HG02798 (cell line): ENCODE measurements at regions not wholly inside any gene's neighbourhood (a gene's known extent, or its start where the extent isn't known, plus 50 kb on each side); places are given as distances from the start of the nearest gene placed in this dataset.
"Not testable (repeated sequence)": the region's sequence is repeated elsewhere in the genome, so short reads cannot be mapped to it uniquely, and the experiment has no call there.

Source experiments
- ATAC-seq: cut with Tn5 transposase; IDR thresholded peaks from one replicate; pipeline ENCODE4 v1.9.1; 2021; ENCODE audit warnings: mild to moderate bottlenecking; ENCODE audit not compliant: unreplicated experiment, poor library complexity

DNA sequence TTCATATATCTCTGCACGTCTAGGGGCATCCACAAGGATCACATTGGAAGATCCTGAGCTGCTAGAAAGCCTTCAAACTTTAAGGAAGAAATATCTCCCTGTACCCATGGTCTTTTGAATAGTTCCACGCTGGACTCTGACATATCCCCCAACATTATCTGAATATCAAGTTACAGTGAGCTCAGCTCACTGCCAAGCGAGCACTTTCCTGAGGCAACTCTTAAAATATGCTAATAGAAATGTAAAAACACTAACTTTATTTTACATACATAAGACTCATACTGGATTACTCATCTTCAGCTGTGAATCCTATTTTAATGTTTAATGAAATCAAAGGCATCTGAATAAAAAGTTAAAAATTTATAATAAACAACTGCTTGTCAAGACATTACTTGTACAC is 420.2 kb upstream of the CCDC54 start:
- ATAC-seq = no peak

DNA sequence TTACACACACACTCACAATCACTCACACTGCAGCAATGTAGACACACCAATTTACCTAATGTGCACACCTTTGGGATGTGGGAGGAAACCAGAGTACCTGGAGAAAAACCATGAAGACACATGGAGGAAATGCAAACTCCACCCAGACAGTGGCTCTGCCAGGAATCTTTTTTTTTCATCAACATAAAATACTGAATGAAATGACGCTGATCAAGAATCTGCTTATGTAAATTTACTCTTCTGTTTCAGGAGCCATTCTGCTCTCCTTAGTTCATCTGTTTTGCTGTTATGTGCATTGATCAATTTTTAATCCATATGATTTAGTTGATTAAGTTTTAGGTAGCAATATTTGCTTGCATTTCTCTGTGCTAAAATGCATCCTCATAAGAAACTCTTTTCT is 414.2 kb upstream of the CCDC54 start:
- no peak for ATAC-seq

DNA sequence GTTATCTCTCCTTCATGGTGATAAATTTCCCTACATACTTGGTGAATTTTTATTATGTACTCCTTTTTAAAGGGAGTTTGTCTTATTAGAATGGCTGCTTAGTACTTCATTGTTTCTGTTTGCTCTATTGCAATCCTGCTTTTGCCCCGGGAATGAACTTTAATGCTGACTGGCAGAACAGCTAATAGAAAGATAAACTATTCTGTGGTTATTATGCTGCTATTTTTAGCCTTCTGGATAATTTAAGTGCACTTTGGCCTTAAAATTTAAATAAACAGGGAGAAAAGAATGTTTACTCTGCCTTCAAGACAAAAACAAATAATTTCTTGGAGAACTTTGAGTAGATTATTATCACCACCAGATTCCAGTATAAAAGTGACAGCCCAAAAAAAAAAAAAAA is 413.8 kb upstream of the CCDC54 start:
- no peak for ATAC-seq

DNA sequence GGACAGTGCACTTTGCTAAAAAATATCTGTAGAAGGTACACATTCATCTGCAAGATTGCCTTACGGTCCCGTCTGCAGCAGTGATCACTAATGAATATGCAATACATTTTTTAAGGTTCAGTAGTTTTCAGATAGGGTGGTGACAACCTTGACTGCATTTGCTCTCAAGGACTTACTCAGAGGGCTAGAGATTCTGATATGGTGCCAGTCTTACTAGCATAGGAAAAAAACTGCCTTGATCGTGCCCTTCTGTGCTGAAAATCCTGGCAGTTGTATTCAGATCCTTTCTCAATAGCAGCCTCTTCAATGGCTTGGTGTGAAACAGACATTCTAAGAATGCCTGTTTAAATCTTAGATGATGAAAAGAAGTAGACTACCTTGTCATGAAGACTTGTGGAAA is 411.9 kb upstream of the CCDC54 start:
- ATAC-seq = no peak

DNA sequence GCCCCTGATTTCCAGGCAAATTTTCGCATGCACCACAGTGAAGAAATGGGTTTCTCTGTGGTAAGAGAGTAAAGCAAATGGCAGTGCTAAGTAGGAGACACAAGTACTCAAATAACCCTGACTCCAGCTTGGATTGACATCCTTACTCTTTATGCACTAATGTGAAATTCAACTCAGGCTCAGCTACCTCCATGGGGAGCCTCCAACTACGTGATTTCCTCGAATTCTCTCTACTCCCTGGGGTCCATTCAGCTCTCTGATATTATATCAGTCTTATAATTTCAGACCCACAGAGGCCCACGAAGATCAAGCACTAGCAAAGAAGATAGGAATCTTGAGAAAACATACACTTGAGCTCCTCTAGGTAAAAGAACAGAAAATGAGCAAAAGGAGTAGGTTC is 407.6 kb upstream of the CCDC54 start:
- no peak for ATAC-seq

DNA sequence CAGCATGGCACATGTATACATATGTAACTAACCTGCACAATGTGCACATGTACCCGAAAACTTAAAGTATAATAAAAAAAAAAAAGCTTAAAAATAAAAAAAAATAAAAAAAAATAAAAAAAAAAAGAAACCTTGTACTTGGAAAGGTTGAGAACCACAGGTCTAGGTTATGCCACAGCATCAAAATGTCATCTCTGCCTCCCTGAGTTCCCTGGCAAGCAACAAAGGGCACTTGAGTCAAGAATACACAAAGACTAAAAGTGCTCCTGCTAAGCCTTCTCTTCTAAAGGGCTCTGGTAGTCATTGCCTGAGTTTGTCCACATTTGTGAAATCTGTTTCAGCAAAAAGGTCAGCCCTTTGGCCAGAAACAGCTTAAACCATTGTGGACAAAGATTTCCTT is 395.8 kb upstream of the CCDC54 start:
- ATAC-seq = no peak

DNA sequence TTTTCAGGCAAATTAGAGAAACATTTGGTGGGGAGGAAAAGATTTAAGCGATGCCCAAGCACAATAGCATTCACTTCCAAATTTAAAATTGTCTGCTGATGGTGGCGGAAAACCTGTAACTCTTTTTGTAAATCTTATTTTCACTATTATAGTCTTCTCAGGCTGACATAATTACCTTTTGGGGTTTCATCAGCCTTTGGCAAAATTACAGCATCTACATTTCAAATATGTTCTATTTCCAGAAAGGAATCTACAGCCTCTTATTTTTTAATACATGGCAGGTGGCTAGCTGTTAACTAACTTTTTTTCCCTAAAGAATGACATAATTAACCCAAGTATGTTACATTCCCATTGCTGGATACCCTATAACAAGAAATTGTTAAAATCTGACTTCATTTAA is 391.5 kb upstream of the CCDC54 start:
- no peak for ATAC-seq

DNA sequence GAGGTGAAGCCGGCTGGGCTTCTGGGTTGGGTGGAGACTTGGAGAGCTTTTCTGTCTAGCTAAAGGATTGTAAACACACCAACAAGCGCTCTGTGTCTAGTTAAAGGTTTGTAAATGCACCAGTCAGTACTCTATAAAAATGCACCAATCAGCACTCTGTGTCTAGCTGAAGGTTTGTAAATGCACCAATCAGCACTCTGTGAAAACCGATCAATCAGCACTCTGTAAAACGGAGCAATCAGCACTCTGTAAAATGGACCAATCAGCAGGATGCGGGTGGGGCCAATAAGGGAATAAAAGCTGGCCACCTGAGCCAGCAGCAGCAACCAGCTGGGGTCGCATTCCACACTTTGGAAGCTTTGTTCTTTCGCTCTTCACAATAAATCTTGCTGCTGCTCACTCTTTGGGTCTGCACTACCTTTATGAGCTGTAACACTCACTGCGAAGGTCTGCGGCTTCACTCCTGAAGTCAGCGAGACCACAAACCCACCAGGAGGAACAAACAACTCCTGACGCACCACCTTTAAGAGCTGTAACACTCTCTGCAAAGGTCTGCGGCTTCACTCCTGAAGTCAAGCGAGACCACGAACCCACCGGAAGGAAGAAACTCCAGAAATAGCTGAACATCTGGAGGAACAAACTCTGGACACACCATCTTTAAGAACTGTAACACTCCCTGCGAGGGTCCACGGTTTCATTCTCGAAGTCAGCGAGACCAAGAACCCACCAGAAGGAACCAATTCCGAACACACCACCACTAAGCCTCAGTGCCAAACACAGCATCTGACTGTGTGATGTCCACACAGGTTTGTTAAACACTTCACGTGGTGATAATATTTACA is 378.2 kb upstream of the CCDC54 start:
- ATAC-seq = not testable (repeated sequence)

DNA sequence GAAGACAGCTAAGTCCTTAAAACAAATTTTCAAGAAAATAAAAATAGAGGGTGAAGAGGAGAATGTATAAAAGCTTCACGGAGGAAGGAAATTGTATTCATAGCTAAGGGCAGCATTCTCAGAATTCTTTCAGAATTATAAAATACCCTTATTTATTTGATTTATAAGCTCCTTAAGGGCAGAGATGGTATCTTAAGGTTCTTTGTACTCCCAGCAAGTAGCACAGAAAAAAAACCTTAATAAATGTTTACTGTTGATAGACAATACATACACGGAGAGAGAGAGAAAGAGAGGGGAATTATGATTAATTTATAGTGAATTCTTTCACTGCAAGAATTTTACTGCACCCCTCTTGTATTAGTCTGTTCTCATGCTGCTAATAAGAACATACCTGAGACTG is 375.6 kb upstream of the CCDC54 start:
- no peak for ATAC-seq

DNA sequence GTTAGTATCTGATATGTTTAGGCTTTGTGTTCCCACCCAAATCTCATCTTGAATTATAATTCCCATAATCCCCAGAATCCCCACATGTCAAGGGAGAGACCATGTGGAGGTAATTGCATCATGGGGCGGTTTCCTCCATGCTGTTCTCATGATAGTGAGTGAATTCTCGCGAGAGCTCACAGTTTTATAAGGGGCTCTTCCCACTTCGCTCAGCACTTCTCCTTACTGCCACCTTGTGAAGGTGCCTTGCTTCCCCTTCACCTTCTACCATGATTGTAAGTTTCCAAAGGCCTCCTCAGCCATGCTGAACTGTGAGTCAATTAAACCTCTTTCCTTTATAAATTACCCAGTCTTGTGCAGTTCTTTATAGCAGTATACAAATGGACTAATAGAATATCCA is 371.9 kb upstream of the CCDC54 start:
- ATAC-seq = not testable (repeated sequence)

DNA sequence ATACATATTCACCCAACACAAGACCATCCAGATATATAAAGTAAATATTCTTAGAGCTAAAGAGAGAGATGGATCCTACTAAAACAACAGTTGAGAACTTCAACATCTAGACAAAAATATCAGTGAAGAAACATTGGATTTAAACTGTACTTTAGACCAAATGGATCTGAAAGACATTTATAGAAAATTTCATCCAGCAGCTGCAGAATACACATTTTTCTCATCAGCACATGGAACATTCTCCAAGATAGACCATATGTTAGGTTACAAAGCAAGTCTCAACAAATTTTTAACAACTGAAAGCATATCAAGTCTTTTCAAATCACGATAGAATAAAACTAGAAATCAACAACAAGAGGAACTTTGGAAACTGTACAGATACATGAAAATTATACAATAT is 369.0 kb upstream of the CCDC54 start:
- ATAC-seq = no peak

DNA sequence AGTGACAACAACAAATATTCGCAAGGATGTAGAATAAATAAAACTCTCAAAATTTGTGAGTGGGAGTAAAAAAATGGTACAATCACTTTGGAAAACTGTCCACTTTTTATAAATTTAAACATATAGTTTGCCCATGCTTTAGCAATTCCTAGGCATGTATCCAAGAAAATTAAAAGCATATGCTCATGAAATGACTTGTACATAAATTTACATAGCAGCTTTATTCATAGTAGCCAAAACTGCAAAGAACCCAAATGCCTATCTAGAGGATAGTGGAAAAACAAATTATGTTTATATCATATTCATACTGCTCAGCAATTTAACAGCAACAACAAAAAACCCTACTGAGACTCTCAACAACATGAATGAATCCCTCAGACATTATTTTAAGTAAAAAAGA is 363.6 kb upstream of the CCDC54 start:
- no peak for ATAC-seq

DNA sequence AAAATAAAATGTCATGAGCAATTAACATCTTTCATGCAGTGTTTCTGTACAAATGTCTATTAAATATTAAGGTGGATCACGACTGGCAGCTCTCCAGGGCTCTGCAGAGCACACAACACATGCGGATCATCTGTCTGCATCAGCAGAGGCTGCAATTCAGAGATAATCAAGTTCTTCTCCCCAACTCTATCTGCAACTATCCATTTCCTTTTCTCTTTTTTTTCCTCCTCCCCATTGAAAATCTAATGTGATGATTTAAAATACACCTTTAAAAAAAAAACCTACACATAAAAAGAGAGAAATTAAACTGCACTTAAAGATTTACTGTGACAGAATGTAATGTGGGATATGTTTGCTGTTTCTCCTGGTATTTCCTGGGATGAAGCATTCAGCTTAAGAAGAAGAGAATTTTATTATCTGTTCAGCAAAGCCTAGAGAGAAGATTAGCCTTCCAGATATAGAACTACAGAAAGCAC is 352.6 kb upstream of the CCDC54 start:
- no peak for ATAC-seq

DNA sequence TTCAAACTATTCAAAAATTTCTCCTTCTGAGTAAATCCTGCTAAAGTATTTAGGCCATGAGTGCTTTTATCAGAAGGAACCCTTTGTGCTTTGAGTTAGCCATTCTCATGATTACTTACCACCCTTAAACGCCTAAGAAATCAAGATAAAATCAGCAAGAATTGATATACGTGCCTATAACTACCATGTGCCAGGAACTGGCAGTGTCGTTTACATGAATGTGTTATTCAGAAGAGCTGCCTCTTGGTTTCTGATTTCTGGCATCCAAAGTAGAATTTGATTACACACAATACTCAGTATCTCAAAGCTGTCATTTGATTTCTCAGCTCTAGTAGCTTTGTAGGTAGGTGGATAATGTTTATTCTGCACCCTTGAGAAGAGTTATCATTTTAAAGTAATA is 351.3 kb upstream of the CCDC54 start:
- no peak for ATAC-seq

DNA sequence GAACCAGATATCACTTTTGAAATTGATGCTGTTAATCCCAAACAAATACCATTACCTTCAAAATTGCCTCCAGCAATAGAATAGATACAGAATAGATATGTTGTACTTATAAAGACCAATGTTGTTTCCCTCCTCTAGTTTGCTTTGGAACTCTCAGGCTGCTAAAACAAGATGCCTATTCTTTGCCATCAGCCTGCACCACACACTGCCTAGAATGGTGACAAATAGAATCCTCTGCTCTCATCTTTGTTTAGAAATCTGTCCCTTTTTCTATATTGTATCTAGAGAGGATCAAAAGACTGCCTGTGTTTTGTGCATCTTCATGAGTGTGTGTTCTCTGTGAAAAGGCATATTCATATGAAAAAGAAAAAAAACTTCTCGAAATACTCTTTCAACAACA is 349.2 kb upstream of the CCDC54 start:
- no peak for ATAC-seq

DNA sequence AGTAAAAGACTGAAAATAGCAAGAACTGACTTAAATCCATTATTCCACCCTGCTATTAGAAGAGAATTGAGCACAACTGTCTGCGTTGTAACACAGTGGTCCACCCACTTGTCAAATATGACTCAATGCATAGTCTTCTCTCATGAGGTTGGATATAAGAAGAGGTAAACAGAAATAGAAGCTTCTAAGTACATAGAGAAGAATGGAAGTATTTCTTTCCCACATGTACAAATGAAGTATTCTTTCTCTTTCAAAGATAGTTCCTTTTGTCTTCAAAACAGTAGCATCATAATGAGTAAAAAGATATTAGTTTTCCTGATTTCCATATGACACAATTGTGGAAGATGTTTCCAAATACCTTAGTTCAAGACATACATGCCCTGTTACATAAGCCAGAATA is 348.6 kb upstream of the CCDC54 start:
- ATAC-seq = no peak

DNA sequence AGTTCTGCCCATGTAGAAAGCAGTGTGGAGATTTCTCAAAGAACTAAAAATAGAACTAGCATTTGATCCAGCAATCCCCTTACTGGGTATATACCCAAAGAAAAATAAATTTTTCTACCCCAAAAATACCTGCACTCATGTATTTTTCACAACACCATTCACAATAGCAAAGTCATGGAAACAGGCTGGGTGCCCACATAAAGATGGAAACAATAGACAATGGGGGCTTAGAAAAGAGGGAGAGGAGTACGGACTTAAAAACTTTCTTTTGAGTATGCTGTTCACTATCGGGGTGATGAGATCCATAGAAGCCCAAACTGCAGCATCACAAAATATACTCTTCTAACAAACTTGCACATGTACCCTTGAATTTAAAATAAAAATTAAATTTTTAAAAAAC is 345.1 kb upstream of the CCDC54 start:
- ATAC-seq = no peak

DNA sequence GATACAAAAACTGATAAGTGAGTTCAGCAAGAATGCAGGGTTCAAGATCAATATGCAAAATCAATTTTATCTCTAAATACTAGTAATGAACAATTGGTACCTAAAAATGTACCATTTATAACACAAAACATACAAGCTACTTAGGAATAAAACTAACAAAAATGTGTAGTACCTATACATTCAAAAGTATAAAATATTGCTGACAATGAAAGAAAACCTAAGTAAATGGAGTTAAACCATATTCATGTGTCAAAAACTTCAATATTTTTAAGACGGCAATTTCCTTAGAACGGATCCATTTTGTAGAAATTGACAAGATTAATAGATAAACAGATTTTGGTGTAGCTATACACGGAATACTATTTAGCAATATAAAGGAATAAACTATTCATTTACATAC is 343.1 kb upstream of the CCDC54 start:
- no peak for ATAC-seq

DNA sequence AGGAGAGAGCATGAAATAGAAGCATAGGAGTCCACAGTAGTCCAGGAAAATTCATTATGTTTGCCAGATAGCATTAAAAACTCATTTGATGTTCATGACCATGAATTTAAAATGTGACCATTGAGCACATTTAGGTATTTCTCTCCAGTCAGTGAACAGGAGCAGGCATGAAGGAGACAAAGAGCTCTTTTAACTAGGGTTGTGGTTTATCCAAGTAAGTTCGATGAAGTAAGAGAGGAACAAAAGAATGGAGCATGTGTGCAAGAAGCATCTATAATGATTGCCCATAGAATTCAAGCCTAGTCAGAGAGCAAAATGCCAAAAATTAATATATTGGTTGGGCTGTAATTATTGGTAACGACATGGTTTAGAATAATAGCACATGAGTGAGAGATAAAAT is 342.1 kb upstream of the CCDC54 start:
- ATAC-seq = no peak

DNA sequence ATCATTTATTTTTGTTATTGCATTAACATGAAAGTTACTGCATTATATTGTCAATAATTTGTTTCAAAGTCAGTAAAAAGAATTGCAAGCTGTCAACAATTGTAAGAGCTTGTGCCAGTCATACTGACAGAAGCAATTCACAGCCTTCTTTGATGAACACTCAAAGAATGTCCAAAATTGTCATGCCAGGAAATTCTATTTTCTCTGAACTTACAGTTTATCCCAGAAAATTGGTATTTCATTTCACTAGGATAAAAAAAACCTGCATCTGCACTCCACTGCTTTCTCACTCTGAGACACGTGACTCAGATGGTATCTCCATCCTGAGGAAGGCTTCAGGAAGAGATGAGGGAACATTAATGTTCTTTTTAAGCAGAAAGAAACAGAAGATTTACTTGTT is 332.6 kb upstream of the CCDC54 start:
- no peak for ATAC-seq

DNA sequence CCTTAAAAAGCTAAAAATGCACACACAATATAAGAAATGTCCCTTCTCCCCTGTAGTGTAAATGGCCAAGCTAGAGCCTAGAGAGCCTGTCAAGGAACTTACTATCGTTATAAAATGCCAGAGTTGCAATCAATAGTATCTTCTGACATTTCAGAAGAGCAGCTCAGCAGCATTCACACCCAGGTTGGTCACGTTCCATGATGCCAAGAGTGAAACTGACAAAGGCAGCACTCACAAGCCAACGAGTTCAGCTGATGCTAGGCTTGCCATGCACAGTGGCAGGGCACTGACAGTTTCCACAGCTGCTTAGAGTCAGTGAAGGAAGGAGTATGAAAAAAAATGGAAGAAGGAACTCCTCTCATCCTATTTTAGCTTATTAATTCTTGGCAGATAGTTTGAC is 331.4 kb upstream of the CCDC54 start:
- ATAC-seq = no peak

DNA sequence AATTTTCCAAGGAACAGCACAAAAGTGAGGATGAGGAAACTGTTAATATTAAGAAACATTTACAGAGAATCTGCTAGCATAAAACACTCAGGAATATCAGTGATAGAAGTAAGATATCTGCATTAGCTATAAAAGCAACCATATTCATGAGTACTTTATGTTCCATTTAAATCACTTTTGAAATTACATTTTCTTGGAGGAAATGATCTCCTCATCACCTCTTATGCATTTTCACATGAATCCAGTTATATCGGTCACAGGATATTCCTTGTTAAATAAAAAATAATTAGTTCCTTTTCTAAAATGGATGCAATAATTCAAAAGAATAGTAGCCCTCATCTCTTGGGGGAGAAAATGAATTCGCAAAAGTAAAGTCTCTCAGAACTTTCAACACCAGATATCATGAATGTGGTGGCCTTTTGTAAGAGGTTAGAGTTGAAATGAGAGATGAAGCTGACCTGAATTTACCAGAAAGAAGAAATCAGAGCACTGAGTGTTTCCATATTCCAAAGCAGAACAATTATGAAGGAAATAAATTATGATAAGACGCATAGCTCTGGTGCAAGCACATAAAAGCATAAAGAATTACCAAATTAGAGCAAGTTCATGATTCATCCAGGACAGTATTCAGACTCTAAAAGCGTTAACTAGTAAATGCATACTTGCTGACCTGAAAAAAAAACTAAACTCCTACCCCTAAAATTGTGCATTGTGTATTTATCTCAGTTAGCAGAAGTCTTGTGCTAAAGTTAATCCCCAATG is 321.9 kb upstream of the CCDC54 start:
- no peak for ATAC-seq
